ENCODE measurements at regions not wholly inside any gene's neighbourhood (a gene's known extent, or its start where the extent isn't known, plus 50 kb on each side); places are given as distances from the start of the nearest gene placed in this dataset.

DNA sequence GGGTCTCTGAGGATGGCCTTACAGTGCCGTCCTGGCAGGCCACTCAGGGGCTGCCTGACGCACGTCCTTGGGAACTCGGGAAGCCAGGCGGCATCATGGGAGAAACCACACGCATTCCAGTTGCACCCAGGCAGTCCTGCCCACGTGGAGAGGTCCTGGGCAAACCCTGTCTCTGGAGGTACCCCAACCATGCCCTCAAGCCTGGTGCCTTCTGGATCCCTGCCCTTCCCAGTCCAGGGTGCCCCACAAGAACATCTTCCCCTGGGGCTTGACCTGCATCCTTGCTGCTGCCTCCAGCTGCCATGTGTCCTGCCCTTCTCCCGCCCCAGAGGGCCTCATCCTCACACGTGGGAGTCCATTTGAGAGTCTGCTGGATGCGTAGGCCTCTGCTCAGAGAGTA, 200.3 kb upstream of the PPP2R2D start:
- no peak for DNase-seq
- TF ChIP-seq, protein P1, sequence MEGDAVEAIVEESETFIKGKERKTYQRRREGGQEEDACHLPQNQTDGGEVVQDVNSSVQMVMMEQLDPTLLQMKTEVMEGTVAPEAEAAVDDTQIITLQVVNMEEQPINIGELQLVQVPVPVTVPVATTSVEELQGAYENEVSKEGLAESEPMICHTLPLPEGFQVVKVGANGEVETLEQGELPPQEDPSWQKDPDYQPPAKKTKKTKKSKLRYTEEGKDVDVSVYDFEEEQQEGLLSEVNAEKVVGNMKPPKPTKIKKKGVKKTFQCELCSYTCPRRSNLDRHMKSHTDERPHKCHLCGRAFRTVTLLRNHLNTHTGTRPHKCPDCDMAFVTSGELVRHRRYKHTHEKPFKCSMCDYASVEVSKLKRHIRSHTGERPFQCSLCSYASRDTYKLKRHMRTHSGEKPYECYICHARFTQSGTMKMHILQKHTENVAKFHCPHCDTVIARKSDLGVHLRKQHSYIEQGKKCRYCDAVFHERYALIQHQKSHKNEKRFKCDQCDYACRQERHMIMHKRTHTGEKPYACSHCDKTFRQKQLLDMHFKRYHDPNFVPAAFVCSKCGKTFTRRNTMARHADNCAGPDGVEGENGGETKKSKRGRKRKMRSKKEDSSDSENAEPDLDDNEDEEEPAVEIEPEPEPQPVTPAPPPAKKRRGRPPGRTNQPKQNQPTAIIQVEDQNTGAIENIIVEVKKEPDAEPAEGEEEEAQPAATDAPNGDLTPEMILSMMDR (IDR thresholded peaks at IDR 0.05): no peak
- H3K27me3 ChIP-seq: peaks cover 0 to 9% of the 10 kb centered on the region in 2 donors
- no peaks in the 10 kb centered on the region for H3K9me3 ChIP-seq
- no peak overlapping the region for H3K4me3 ChIP-seq
- no peak overlapping the region for H3K27ac ChIP-seq
- intact Hi-C loops (cut with DNase I; ENCODE audit: low total_unique reads): no loop called here
- no peaks in the 10 kb centered on the region for H3K4me1 ChIP-seq
- no peaks in the 10 kb centered on the region for H3K36me3 ChIP-seq

DNA sequence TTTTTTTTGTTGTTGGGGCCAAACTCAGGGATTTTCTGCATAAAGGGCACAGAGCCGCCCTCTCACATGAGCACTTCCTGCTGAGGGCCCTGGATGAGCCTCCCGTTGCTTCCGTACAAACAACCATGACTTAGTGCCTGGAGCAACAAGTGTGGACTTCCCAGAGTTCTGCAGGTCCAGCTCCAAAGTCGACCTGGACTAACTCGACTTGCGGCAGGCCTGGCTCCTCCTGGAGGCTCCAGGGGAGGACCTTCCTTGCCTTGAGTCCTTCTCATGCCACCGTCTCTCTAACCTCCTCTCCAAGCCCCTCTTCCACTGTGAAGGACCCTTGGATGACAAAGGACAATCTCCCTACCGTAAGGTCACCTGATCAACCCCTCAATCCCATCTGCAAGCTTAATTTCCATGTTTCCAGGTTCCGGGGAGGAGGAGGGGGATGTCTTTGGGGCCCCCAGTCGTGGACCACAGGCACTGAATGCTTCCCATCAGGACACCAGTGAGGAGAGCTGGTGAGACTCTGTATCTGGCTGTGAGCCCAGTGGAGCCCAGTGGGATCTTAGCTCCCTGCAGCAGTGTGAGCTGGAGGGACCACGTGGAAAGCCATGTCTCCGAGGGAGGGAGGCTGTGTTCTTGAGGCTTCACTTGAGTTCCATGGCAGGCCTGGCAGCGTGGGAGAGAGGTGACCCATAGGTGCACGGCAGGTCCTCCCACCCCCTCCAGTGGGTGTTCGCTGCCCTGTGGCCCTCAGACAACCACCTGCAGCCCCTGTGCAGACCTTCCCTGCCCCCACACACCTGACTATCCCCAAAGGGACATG, 199.5 kb upstream of the PPP2R2D start:
- no peak for DNase-seq
- peaks cover 0 to 2% (median 2%) of the 10 kb centered on the region in 3 donors for H3K9me3 ChIP-seq
- H3K4me3 ChIP-seq: no peak overlapping the region
- H3K4me1 ChIP-seq: no peaks in the 10 kb centered on the region
- no peaks in the 10 kb centered on the region for H3K36me3 ChIP-seq
- H3K27me3 ChIP-seq: peaks cover 0 to 9% of the 10 kb centered on the region in 2 donors
- TF ChIP-seq, protein P1 (IDR thresholded peaks at IDR 0.05): no peak
- H3K27ac ChIP-seq: no peak overlapping the region
- intact Hi-C loops (cut with DNase I; ENCODE audit: low total_unique reads): no loop called here

DNA sequence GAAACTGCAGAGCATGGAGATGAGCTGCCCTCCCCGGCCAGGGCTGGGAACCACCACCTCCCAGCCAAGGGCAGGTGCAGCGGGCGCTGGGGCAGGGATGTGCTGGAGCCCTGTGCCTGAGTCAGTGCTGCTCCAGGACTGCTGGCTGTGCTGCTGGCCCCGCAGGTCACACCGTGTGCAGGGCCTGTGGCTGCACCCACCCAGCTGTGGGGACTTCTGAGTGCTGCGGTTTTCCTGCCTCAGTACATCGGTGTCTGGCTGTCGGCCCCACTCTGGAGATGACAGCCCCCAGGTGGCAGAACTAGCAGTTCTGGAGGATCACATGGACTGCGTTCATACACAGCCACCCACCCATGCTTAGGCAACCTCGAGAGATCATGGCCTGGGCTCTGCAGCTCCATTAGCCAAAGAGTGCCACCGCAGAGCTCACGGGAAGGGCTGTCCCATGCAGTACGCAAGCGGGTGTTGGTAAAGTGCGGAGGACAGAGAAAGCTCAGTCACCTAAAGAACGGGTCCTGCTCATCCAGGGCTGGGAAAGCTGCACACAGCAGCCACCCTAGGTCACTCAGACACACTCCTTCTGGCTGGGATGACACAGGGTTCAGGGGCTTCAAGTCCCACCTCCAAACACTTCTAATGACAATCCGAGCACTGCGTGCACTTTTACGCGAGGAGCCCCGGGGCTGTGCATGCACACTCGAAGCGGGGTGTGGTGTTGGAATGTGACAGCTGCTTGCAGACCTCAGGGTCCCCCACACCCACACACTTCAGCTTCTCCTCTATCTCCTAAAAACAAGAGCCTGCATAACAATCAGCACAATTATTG, 198.1 kb upstream of the PPP2R2D start:
- no peak overlapping the region for H3K27ac ChIP-seq
- no peak overlapping the region for H3K4me3 ChIP-seq
- intact Hi-C loops (cut with DNase I; ENCODE audit: low total_unique reads): no loop called here
- H3K4me1 ChIP-seq: no peaks in the 10 kb centered on the region
- H3K9me3 ChIP-seq: peaks cover 0 to 13% (median 12%) of the 10 kb centered on the region in 3 donors
- TF ChIP-seq, protein P1 (IDR thresholded peaks at IDR 0.05): no peak
- no peak for DNase-seq
- H3K27me3 ChIP-seq: peaks cover 0 to 9% of the 10 kb centered on the region in 2 donors
- H3K36me3 ChIP-seq: no peaks in the 10 kb centered on the region

DNA sequence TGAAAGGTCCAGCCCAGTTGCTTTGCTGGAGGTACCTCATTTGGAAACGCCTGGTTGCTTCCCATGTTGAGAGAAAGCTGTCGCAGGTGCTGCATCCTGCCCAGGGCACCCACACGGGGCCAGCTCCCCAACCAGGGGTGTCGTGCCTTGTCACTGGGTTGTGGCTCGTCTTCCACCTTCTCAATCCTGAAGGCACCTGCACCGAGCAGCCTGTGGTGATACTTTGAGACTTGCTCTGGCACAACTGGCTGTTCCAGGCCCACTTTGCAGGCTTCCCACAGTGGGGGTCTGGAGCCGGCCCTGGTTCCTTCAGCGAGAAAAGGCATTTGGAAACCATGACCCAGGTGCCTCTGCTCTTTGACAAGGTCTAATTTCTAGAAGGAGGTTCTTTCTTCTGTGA, 197.3 kb upstream of the PPP2R2D start:
- Histone ChIP-seq H3K9me3 (peaks cover 0 to 13% (median 12%) of the 10 kb centered on the region in 3 donors), H3K4me1 (no peaks in the 10 kb centered on the region), H3K27me3 (peaks cover 0 to 9% of the 10 kb centered on the region in 2 donors), H3K27ac (no peak overlapping the region), H3K36me3 (no peaks in the 10 kb centered on the region), H3K4me3 (no peak overlapping the region)
- intact Hi-C loops (cut with DNase I; ENCODE audit: low total_unique reads): no loop called here
- TF ChIP-seq, protein P1 (IDR thresholded peaks at IDR 0.05): no peak
- no peak for DNase-seq

DNA sequence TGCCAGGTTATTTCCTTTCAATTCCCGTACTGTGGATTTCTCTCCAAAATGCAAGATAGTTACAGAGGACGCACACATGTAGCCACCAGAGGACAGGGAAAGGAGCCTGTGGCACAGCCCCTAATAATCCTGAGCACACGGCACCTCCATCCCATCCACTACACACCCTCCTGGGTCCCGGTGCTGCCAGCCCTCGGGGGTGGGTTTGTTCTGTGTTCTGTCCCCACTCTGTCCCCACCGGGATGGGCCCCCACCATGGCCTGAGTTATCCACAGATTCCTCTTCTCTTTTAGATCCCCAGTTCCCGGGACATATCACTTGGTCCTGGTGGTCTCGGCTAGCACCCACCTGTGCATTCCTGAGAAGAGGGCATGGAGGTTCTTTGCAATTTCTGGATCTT, 196.9 kb upstream of the PPP2R2D start:
- DNase-seq: no peak
- Histone ChIP-seq H3K4me1 (no peaks in the 10 kb centered on the region), H3K27me3 (peaks cover 0 to 9% of the 10 kb centered on the region in 2 donors), H3K27ac (no peak overlapping the region), H3K9me3 (peaks cover 0 to 13% (median 12%) of the 10 kb centered on the region in 3 donors), H3K36me3 (no peaks in the 10 kb centered on the region), H3K4me3 (no peak overlapping the region)
- TF ChIP-seq, protein P1 (IDR thresholded peaks at IDR 0.05): no peak
- intact Hi-C loops (cut with DNase I; ENCODE audit: low total_unique reads): no loop called here

Data from tibial artery (tissue), 4 donors.